Activated CD8-positive, alpha-beta T cell treated with anti-CD3 and anti-CD28 coated beads for 36 hours (primary cell): ENCODE measurements at regions not wholly inside any gene's neighbourhood (a gene's known extent, or its start where the extent isn't known, plus 50 kb on each side); places are given as distances from the start of the nearest gene placed in this dataset.

Experiments
- ATAC-seq: fragments of 200-7000 bp; cut with Tn5 transposase; one replicate; pipeline ENCODE4 v1.10.0; 2021; ENCODE audit warnings: mild to moderate bottlenecking, moderate library complexity
- CTCF ChIA-PET: fragments of 350-600 bp; sonication (Branson Sonifier 250); formaldehyde crosslinking; loops from one replicate; lab custom pipeline; 2021; ENCODE audit warnings: antibody characterized with exemption; lab: Charles Lee
- POLR2A ChIA-PET: fragments of 350-600 bp; sonication (Branson Sonifier 250); formaldehyde crosslinking; loops from one replicate; lab custom pipeline; 2021; ENCODE audit warnings: antibody characterized with exemption; lab: Charles Lee
- DNase-seq: peaks from one replicate; pipeline ENCODE4 v3.0.0-alpha.2; 2020
- H3K27ac Mint-ChIP-seq: one replicate; pipeline ENCODE4 v1.8.0; 2021; ENCODE audit warnings: mild to moderate bottlenecking, mixed read lengths
- H3K27me3 Mint-ChIP-seq: one replicate; pipeline ENCODE4 v1.8.0; 2021; ENCODE audit warnings: mixed read lengths
- H3K36me3 Mint-ChIP-seq: one replicate; pipeline ENCODE4 v1.8.0; 2021; ENCODE audit warnings: low read depth, mixed read lengths
- H3K4me1 Mint-ChIP-seq: one replicate; pipeline ENCODE4 v1.8.0; 2021; ENCODE audit warnings: low read depth, mixed read lengths
- H3K4me3 Mint-ChIP-seq: one replicate; pipeline ENCODE4 v1.8.0; 2021; ENCODE audit warnings: mild to moderate bottlenecking, moderate library complexity, mixed read lengths
- H3K9me3 Mint-ChIP-seq: one replicate; pipeline ENCODE4 v1.8.0; 2021; ENCODE audit warnings: mixed read lengths
- intact Hi-C: fragments of 100-400 bp; cut with micrococcal nuclease; formaldehyde crosslinking; loops from one replicate; pipeline ENCODE4 v1.10.0; 2022
- TF ChIP-seq, protein P1 (sequence below): fragments of 200-600 bp; IDR thresholded peaks from one replicate; pipeline ENCODE4 v1.8.0; 2022; ENCODE audit warnings: antibody characterized with exemption, mild to moderate bottlenecking

- no peak for DNase-seq
- Mint-ChIP-seq H3K27ac (no peak overlapping the region), H3K27me3 (no peaks in the 10 kb centered on the region), H3K36me3 (no peaks in the 10 kb centered on the region), H3K4me3 (no peak overlapping the region), H3K9me3 (no peaks in the 10 kb centered on the region), H3K4me1 (peaks cover 23% of the 10 kb centered on the region)
- no peak for ATAC-seq
- TF ChIP-seq, protein P1, sequence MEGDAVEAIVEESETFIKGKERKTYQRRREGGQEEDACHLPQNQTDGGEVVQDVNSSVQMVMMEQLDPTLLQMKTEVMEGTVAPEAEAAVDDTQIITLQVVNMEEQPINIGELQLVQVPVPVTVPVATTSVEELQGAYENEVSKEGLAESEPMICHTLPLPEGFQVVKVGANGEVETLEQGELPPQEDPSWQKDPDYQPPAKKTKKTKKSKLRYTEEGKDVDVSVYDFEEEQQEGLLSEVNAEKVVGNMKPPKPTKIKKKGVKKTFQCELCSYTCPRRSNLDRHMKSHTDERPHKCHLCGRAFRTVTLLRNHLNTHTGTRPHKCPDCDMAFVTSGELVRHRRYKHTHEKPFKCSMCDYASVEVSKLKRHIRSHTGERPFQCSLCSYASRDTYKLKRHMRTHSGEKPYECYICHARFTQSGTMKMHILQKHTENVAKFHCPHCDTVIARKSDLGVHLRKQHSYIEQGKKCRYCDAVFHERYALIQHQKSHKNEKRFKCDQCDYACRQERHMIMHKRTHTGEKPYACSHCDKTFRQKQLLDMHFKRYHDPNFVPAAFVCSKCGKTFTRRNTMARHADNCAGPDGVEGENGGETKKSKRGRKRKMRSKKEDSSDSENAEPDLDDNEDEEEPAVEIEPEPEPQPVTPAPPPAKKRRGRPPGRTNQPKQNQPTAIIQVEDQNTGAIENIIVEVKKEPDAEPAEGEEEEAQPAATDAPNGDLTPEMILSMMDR = no peak
- intact Hi-C loops = no loop called here
- ChIA-PET CTCF (no interaction called here), POLR2A (no interaction called here)
Observed at GRCh38 chr20:59381689-59382088, 81.3 kb downstream of the EDN3 start.

- DNase-seq = no peak
- intact Hi-C loops = no loop called here
- Mint-ChIP-seq H3K27ac (no peak overlapping the region), H3K27me3 (no peaks in the 10 kb centered on the region), H3K4me1 (peaks cover 17% of the 10 kb centered on the region), H3K36me3 (no peaks in the 10 kb centered on the region), H3K4me3 (no peak overlapping the region), H3K9me3 (no peaks in the 10 kb centered on the region)
- TF ChIP-seq, protein P1 = no peak
- POLR2A ChIA-PET = no interaction called here
- CTCF ChIA-PET = no interaction called here
- no peak for ATAC-seq
Observed at GRCh38 chr20:59382157-59382725, 81.8 kb downstream of the EDN3 start.

GRCh38 chr20:59382907-59383306 is 82.5 kb downstream of the EDN3 start:
- DNase-seq = no peak
- no peak for ATAC-seq
- intact Hi-C loops = no loop called here
- H3K4me1 Mint-ChIP-seq = peaks cover 12% of the 10 kb centered on the region
- TF ChIP-seq, protein P1 = no peak
- no peaks in the 10 kb centered on the region for H3K27me3 Mint-ChIP-seq
- no peak overlapping the region for H3K4me3 Mint-ChIP-seq
- H3K36me3 Mint-ChIP-seq = no peaks in the 10 kb centered on the region
- H3K27ac Mint-ChIP-seq = no peak overlapping the region
- ChIA-PET POLR2A (no interaction called here), CTCF (no interaction called here)
- no peaks in the 10 kb centered on the region for H3K9me3 Mint-ChIP-seq

- ChIA-PET CTCF (interaction anchor here (1.4 kb wide), 1 partner anchor 163 kb away, joined by 3 read pairs; no protein-coding TSS in a partner anchor), POLR2A (interaction anchor here (0.6 kb wide), 1 partner anchor 331 kb away, joined by 3 read pairs; no protein-coding TSS in a partner anchor)
- DNase-seq = no peak
- peaks cover 12% of the 10 kb centered on the region for H3K4me1 Mint-ChIP-seq
- no peaks in the 10 kb centered on the region for H3K27me3 Mint-ChIP-seq
- H3K4me3 Mint-ChIP-seq = no peak overlapping the region
- peak; percentile 34 for ATAC-seq
- TF ChIP-seq, protein P1 = no peak
- no peaks in the 10 kb centered on the region for H3K9me3 Mint-ChIP-seq
- H3K36me3 Mint-ChIP-seq = no peaks in the 10 kb centered on the region
- intact Hi-C loops = no loop called here
- peak overlapping the region; percentile 1 for H3K27ac Mint-ChIP-seq
Observed at GRCh38 chr20:59385038-59385437, 84.6 kb downstream of the EDN3 start.

DNA sequence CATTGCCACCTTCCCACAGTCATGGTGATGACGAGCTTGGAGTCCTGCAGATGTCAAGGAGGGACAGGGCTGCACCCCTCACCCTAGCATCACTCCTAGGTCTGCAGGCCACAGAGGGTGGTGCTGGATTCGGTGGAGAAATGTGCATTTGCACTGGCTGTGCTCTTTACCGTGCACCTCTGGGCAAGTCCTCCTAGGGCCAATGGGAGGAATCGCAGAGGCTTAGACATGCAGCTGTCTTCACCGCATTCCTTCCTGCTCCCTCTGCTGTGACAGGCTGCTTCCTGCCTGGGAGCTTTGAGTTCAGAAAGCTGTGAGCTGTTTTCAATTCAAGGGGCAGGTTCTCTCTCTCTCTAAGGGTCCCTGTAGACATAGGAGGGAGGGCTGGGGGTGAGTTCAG is 85.1 kb downstream of the EDN3 start:
- Mint-ChIP-seq H3K27me3 (no peaks in the 10 kb centered on the region), H3K4me3 (no peak overlapping the region), H3K27ac (peak overlapping the region; percentile 1), H3K36me3 (no peaks in the 10 kb centered on the region), H3K4me1 (peaks cover 12% of the 10 kb centered on the region), H3K9me3 (no peaks in the 10 kb centered on the region)
- CTCF ChIA-PET = interaction anchor here (1.3 to 1.4 kb wide), 2 partner anchors 19 to 163 kb away, joined by 3 to 5 read pairs; no protein-coding TSS in a partner anchor
- POLR2A ChIA-PET = interaction anchor here (0.6 to 0.9 kb wide), 2 partner anchors 10 to 331 kb away, joined by 3 read pairs; no protein-coding TSS in a partner anchor
- ATAC-seq (peak; percentile 55), DNase-seq (peak; percentile 13)
- intact Hi-C loops = no loop called here
- TF ChIP-seq, protein P1 = no peak
